ENCODE measurements at regions not wholly inside any gene's neighbourhood (a gene's known extent, or its start where the extent isn't known, plus 50 kb on each side); places are given as distances from the start of the nearest gene placed in this dataset.
"Not testable (repeated sequence)": the region's sequence is repeated elsewhere in the genome, so short reads cannot be mapped to it uniquely, and the experiment has no call there.

DNA sequence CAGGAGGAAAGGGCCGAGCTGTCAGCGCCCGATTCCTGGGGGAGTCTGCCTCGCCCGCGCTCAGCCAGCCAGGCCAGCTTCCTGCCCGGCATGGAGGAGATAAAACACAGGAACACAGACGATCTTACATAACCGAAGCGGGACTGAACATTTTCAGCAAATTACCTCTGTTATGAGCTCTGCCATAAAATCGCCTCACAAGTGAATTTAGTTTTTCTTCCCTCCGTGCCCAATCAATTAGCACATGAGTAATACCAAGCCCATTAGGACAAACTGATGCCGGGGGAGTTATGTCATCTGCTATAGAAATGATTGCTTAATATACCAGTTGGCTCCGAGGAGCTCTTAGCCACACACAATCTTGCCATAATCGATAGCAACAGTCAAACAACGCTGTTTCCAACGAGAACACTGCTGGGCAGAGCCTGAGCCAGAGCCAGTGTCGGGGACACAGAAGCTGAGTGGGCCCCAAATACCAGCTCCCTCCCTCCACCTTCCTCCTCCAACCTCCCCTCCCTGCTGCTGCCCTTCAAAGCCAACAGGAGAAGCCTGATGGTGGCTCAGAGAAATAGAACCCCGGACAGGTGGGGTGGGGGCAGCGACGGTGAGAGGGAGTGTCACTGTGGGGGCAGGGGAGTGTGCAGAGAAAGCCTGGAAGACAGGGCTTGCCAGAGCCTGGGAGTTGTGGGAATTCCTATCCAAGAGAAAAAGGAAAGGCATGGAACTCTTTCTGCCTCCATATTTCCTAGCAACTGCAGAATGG, 279.4 kb upstream of the TLE3 start:
- Histone ChIP-seq H3K36me3 (ENCODE audit: control insufficient read depth in 2 of 2, insufficient read depth in 2 of 2, low read length in 2 of 2) (no peaks in the 10 kb centered on the region), H3K27ac (ENCODE audit: low read depth in 2 of 2, low read length in 2 of 2) (no peak overlapping the region), H3K9me3 (ENCODE audit: control insufficient read depth in 2 of 2, low read length in 2 of 2) (no peaks in the 10 kb centered on the region), H3K9ac (ENCODE audit: low read depth in 1 of 2, low read length in 2 of 2) (no peak overlapping the region), H3K27me3 (ENCODE audit: control insufficient read depth in 2 of 2, insufficient read depth in 2 of 2, low read length in 2 of 2) (no peaks in the 10 kb centered on the region), H3K4me1 (ENCODE audit: control insufficient read depth in 2 of 2, insufficient read depth in 2 of 2, low read length in 2 of 2) (no peaks in the 10 kb centered on the region), H3K4me3 (ENCODE audit: low read length in 2 of 2) (no peak overlapping the region)

DNA sequence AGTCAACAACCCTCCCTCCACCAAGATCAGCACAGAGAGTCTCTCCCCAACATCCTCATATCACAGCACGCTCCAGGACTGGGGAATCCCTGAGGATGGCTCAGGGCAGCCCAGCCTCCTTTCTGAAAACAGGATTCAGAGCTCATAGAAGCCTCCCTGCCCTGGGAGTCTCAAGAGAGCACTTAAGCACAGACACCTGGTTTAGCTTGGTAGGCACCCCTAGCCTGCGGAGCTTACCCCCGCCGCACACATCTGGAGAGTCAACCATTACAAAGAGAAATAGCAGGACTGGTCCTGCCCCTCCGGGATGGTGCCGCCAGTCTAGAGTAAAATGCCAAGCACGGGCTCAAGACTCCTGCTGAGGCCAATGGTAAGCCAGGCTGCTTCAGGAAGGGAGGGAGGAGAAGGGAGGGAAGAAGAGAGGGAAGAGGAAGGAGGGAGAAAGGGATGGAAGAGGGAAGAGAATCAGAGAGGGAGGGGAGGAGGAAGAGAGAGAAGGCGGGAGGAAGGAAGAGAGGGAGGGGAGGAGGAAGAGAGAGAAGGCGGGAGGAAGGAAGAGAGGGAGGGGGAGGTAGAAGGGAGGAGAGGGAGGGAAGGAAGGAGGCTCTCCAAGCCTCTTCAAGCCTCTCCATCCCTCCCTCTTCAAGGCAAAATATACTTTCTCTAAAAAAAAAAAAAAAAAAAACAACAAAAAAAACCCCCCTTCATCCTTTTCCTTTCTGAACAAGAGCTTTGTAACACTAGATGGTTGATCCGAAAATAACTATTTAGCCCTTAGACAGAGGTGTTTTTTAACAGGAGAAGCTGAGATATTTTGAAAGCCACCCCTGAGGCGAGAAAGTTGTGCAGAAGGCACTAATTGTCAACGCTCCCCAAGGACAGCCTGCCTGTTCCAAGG, 278.6 kb upstream of the TLE3 start:
- no peaks in the 10 kb centered on the region for H3K27me3 ChIP-seq (ENCODE audit: control insufficient read depth in 2 of 2, insufficient read depth in 2 of 2, low read length in 2 of 2)
- no peak overlapping the region for H3K27ac ChIP-seq (ENCODE audit: low read depth in 2 of 2, low read length in 2 of 2)
- H3K4me1 ChIP-seq (ENCODE audit: control insufficient read depth in 2 of 2, insufficient read depth in 2 of 2, low read length in 2 of 2): no peaks in the 10 kb centered on the region
- no peak overlapping the region for H3K9ac ChIP-seq (ENCODE audit: low read depth in 1 of 2, low read length in 2 of 2)
- H3K4me3 ChIP-seq (ENCODE audit: low read length in 2 of 2): no peak overlapping the region
- H3K9me3 ChIP-seq (ENCODE audit: control insufficient read depth in 2 of 2, low read length in 2 of 2): no peaks in the 10 kb centered on the region
- H3K36me3 ChIP-seq (ENCODE audit: control insufficient read depth in 2 of 2, insufficient read depth in 2 of 2, low read length in 2 of 2): no peaks in the 10 kb centered on the region

DNA sequence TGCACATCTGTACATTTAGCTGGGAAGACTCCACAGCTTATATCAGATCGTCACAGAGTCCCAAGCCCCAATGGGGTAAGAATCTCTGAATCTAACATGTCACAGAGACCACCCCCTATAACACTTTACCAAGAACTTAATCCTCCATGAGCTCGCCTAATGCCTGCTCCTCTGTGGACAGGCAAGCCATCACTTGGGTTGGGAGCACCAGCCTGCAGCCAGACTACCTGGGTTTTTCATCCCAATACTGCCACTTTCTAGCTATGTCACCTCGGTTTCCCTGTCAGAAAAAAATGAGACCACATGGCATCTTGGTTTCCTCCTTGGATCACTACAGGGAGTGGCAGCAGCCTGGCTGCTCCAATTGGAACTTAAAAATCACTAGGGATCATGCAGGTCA, 277.9 kb upstream of the TLE3 start:
- no peaks in the 10 kb centered on the region for H3K27me3 ChIP-seq (ENCODE audit: control insufficient read depth in 2 of 2, insufficient read depth in 2 of 2, low read length in 2 of 2)
- H3K4me1 ChIP-seq (ENCODE audit: control insufficient read depth in 2 of 2, insufficient read depth in 2 of 2, low read length in 2 of 2): no peaks in the 10 kb centered on the region
- no peak overlapping the region for H3K27ac ChIP-seq (ENCODE audit: low read depth in 2 of 2, low read length in 2 of 2)
- H3K4me3 ChIP-seq (ENCODE audit: low read length in 2 of 2): no peak overlapping the region
- no peaks in the 10 kb centered on the region for H3K9me3 ChIP-seq (ENCODE audit: control insufficient read depth in 2 of 2, low read length in 2 of 2)
- no peaks in the 10 kb centered on the region for H3K36me3 ChIP-seq (ENCODE audit: control insufficient read depth in 2 of 2, insufficient read depth in 2 of 2, low read length in 2 of 2)
- H3K9ac ChIP-seq (ENCODE audit: low read depth in 1 of 2, low read length in 2 of 2): no peak overlapping the region

DNA sequence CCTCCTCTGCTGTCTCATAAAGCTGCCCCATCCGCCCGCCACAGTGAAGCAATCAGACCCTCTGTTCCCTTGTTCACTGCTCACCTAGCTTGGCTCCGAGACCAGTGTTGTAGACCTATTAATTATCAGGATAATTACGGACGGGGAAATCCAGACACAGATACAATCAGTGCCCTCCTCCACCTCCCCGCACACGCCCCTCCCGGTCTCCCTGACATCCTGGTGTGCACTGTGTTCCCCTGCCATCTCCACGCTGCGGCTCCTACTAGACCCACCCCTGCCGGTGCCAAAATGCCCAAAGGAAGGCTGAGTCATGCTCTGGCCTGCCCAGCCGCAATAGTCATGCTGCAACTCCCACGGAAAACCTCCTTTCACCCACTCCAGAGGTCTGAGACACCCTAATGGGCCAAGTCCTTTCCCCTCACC, 277.3 kb upstream of the TLE3 start:
- Histone ChIP-seq H3K4me1 (ENCODE audit: control insufficient read depth in 2 of 2, insufficient read depth in 2 of 2, low read length in 2 of 2) (no peaks in the 10 kb centered on the region), H3K9me3 (ENCODE audit: control insufficient read depth in 2 of 2, low read length in 2 of 2) (no peaks in the 10 kb centered on the region), H3K36me3 (ENCODE audit: control insufficient read depth in 2 of 2, insufficient read depth in 2 of 2, low read length in 2 of 2) (no peaks in the 10 kb centered on the region), H3K27ac (ENCODE audit: low read depth in 2 of 2, low read length in 2 of 2) (no peak overlapping the region), H3K9ac (ENCODE audit: low read depth in 1 of 2, low read length in 2 of 2) (no peak overlapping the region), H3K4me3 (ENCODE audit: low read length in 2 of 2) (no peak overlapping the region), H3K27me3 (ENCODE audit: control insufficient read depth in 2 of 2, insufficient read depth in 2 of 2, low read length in 2 of 2) (no peaks in the 10 kb centered on the region)

DNA sequence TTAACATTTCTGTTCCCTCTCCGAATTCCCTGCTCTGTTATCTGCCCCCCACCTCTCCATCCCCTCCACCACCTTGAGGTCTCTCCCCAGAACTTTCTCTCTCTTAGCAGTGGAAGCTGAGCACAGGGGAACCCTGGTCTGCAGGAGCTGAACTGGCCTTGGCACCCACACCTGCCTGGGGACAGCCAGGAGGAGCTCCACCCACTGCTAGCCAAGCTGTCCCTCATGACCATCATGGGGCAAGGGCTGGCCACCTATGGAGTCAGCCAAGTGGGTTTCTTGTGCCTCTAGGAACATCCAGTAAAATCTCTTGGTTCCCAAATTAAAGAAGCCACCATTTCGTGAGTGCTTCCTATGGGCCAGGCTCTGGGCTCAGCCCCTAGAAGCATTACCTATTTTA, 276.4 kb upstream of the TLE3 start:
- no peaks in the 10 kb centered on the region for H3K4me1 ChIP-seq (ENCODE audit: control insufficient read depth in 2 of 2, insufficient read depth in 2 of 2, low read length in 2 of 2)
- no peak overlapping the region for H3K4me3 ChIP-seq (ENCODE audit: low read length in 2 of 2)
- no peaks in the 10 kb centered on the region for H3K36me3 ChIP-seq (ENCODE audit: control insufficient read depth in 2 of 2, insufficient read depth in 2 of 2, low read length in 2 of 2)
- H3K27ac ChIP-seq (ENCODE audit: low read depth in 2 of 2, low read length in 2 of 2): no peak overlapping the region
- H3K27me3 ChIP-seq (ENCODE audit: control insufficient read depth in 2 of 2, insufficient read depth in 2 of 2, low read length in 2 of 2): no peaks in the 10 kb centered on the region
- no peaks in the 10 kb centered on the region for H3K9me3 ChIP-seq (ENCODE audit: control insufficient read depth in 2 of 2, low read length in 2 of 2)
- H3K9ac ChIP-seq (ENCODE audit: low read depth in 1 of 2, low read length in 2 of 2): no peak overlapping the region

DNA sequence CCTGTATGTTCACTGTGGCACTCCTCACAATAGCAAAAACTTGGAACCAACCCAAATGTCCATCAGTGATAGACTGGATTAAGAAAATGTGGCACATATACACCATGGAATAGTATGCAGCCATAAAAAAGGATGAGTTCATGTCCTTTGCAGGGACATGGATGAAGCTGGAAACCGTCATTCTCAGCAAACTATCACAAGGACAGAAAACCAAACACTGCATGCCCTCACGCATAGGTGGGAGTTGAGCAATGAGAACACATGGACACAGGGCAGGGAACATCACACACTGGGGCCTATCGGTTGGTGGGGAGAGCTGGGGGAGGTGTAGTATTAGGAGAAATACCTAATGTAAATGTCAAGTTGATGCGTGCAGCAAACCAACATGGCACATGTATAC, 275.7 kb upstream of the TLE3 start:
- H3K9ac ChIP-seq (ENCODE audit: low read depth in 1 of 2, low read length in 2 of 2); H3K27me3 ChIP-seq (ENCODE audit: control insufficient read depth in 2 of 2, insufficient read depth in 2 of 2, low read length in 2 of 2); H3K36me3 ChIP-seq (ENCODE audit: control insufficient read depth in 2 of 2, insufficient read depth in 2 of 2, low read length in 2 of 2); H3K27ac ChIP-seq (ENCODE audit: low read depth in 2 of 2, low read length in 2 of 2); H3K4me1 ChIP-seq (ENCODE audit: control insufficient read depth in 2 of 2, insufficient read depth in 2 of 2, low read length in 2 of 2); H3K4me3 ChIP-seq (ENCODE audit: low read length in 2 of 2); H3K9me3 ChIP-seq (ENCODE audit: control insufficient read depth in 2 of 2, low read length in 2 of 2): not testable (repeated sequence)

DNA sequence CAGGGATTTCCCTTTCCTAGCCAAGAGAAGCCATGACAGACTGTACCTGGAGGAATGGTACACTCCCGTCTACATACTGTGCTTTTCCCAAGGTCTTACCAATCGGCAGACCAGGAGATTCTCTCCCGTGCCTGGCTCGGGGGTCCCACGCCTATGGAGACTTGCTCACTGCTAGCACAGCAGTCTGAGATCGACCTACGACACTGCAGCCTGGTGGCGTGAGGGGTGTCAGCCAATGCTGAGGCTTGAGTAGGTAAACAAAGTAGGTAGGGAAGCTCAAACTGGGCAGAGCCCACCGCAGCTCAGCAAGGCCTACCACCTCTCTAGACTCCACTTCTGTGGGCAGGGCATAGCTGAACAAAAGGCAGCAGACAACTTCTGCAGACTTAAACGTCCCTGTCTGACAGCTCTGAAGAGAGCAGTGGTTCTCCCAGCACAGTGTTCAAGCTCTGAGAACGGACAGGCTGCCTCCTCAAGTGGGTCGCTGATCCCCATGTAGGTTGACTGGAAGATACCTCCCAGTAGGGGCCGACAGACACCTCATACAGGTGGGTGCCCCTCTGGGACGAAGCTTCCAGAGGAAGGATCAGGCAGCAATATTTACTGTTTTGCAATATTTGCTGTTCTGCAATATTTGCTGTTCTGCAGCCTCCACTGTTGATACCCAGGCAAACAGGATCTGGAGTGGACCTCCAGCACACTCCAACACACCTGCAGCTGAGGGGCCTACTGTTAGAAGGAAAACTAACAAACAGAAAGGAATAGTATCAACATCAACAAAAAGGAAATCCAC, 270.4 kb upstream of the TLE3 start:
- H3K27ac ChIP-seq (ENCODE audit: low read depth in 2 of 2, low read length in 2 of 2); H3K4me3 ChIP-seq (ENCODE audit: low read length in 2 of 2); H3K9me3 ChIP-seq (ENCODE audit: control insufficient read depth in 2 of 2, low read length in 2 of 2); H3K27me3 ChIP-seq (ENCODE audit: control insufficient read depth in 2 of 2, insufficient read depth in 2 of 2, low read length in 2 of 2); H3K9ac ChIP-seq (ENCODE audit: low read depth in 1 of 2, low read length in 2 of 2); H3K36me3 ChIP-seq (ENCODE audit: control insufficient read depth in 2 of 2, insufficient read depth in 2 of 2, low read length in 2 of 2); H3K4me1 ChIP-seq (ENCODE audit: control insufficient read depth in 2 of 2, insufficient read depth in 2 of 2, low read length in 2 of 2): not testable (repeated sequence)

DNA sequence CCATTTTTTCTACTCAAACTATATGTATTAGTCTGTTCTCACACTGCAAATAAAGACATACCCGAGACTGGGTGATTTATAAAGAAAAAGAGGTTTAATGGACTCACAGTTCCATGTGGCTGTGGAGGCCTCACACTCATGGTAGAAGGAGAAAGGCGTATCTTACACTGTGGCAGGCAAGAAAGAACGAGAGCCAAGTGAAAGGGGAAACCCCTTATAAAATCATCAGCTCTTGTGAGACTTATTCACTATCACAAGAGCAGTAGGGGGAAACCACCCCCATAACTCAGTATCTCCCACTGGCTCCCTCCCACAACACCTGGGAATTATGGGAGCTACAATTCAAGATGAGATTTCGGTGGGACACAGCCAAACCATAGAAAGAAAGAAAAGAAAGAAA, 266.3 kb upstream of the TLE3 start:
- H3K4me3 ChIP-seq (ENCODE audit: low read length in 2 of 2); H3K9ac ChIP-seq (ENCODE audit: low read depth in 1 of 2, low read length in 2 of 2); H3K9me3 ChIP-seq (ENCODE audit: control insufficient read depth in 2 of 2, low read length in 2 of 2); H3K27ac ChIP-seq (ENCODE audit: low read depth in 2 of 2, low read length in 2 of 2); H3K36me3 ChIP-seq (ENCODE audit: control insufficient read depth in 2 of 2, insufficient read depth in 2 of 2, low read length in 2 of 2); H3K4me1 ChIP-seq (ENCODE audit: control insufficient read depth in 2 of 2, insufficient read depth in 2 of 2, low read length in 2 of 2); H3K27me3 ChIP-seq (ENCODE audit: control insufficient read depth in 2 of 2, insufficient read depth in 2 of 2, low read length in 2 of 2): not testable (repeated sequence)

DNA sequence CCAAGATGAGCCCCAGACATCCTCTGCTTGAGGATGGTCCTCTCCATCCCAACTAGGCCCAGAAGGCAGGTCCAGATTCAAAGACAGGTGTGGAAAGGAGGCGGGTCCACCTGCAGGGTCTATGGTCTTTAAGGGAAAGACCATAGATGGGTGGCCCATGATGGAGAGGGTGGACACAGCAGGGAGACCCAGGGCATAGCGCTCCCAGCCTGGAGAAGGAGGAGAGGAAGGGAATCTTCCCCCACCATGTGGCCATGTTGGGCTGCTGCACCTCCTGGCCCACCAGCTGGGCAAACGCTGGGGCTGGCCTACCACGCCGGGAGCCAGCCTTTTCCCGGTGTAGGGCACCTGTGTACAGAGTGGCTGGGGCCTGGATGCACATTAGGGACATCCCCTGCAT, 265.2 kb upstream of the TLE3 start:
- H3K4me3 ChIP-seq (ENCODE audit: low read length in 2 of 2): no peak overlapping the region
- H3K9me3 ChIP-seq (ENCODE audit: control insufficient read depth in 2 of 2, low read length in 2 of 2): peaks cover 0 to 1% of the 10 kb centered on the region in 2 donors
- H3K36me3 ChIP-seq (ENCODE audit: control insufficient read depth in 2 of 2, insufficient read depth in 2 of 2, low read length in 2 of 2): no peaks in the 10 kb centered on the region
- no peaks in the 10 kb centered on the region for H3K4me1 ChIP-seq (ENCODE audit: control insufficient read depth in 2 of 2, insufficient read depth in 2 of 2, low read length in 2 of 2)
- no peak overlapping the region for H3K27ac ChIP-seq (ENCODE audit: low read depth in 2 of 2, low read length in 2 of 2)
- H3K27me3 ChIP-seq (ENCODE audit: control insufficient read depth in 2 of 2, insufficient read depth in 2 of 2, low read length in 2 of 2): no peaks in the 10 kb centered on the region
- H3K9ac ChIP-seq (ENCODE audit: low read depth in 1 of 2, low read length in 2 of 2): no peak overlapping the region

DNA sequence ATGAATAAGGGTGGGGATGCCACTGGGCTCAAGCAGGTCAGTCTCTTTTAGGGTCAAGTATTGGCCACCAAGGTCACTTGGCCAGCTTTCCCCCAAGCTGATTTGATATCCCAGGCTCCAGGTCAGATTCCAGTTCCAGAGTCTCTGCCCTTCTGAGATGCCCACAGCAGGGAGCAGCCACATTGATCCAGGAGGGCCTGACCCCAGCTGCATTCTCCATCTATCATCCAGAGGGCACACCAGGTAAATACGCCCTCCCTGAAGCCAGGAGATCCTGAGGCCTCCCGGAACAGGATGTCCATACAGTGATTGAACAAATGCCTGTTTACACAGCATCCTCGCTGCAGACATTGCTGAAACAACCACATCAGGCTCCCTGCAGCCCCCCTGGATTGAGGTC, 264.6 kb upstream of the TLE3 start:
- H3K4me3 ChIP-seq (ENCODE audit: low read length in 2 of 2): no peak overlapping the region

More for the DNA sequence above, 264.6 kb upstream of the TLE3 start:
- no peaks in the 10 kb centered on the region for H3K36me3 ChIP-seq (ENCODE audit: control insufficient read depth in 2 of 2, insufficient read depth in 2 of 2, low read length in 2 of 2)
- H3K27ac ChIP-seq (ENCODE audit: low read depth in 2 of 2, low read length in 2 of 2): no peak overlapping the region
- no peak overlapping the region for H3K9ac ChIP-seq (ENCODE audit: low read depth in 1 of 2, low read length in 2 of 2)
- no peaks in the 10 kb centered on the region for H3K27me3 ChIP-seq (ENCODE audit: control insufficient read depth in 2 of 2, insufficient read depth in 2 of 2, low read length in 2 of 2)
- H3K9me3 ChIP-seq (ENCODE audit: control insufficient read depth in 2 of 2, low read length in 2 of 2): peaks cover 0 to 1% of the 10 kb centered on the region in 2 donors
- H3K4me1 ChIP-seq (ENCODE audit: control insufficient read depth in 2 of 2, insufficient read depth in 2 of 2, low read length in 2 of 2): no peaks in the 10 kb centered on the region

Measured in mucosa of rectum (tissue), 2 donors.